ENCODE measurements at regions not wholly inside any gene's neighbourhood (a gene's known extent, or its start where the extent isn't known, plus 50 kb on each side); places are given as distances from the start of the nearest gene placed in this dataset.
A peak's percentile ranks its signal among the peaks of the same experiment; 100 is the strongest.

- ChIA-PET CTCF (no interaction called here), POLR2A (ENCODE audit: unreplicated experiment) (interaction anchor here (0.6 kb wide), 1 partner anchor 210 kb away, joined by 4 read pairs; no protein-coding TSS in a partner anchor)
- no peaks in the 10 kb centered on the region for H3K36me3 ChIP-seq (ENCODE audit: low read depth)
- no peaks in the 10 kb centered on the region for H4K20me1 ChIP-seq (ENCODE audit: insufficient read depth)
- DNase-seq: peak; percentile 47 to 86
- H3F3A ChIP-seq (ENCODE audit: insufficient read depth, low read depth): peaks cover 10% of the 10 kb centered on the region
- H3K4me1 ChIP-seq (replicated peaks; ENCODE audit: insufficient read depth): peaks cover 22% of the 10 kb centered on the region
- H3K9me3 ChIP-seq (ENCODE audit: insufficient read depth, low read depth): no peaks in the 10 kb centered on the region
- no peaks in the 10 kb centered on the region for H3K79me2 ChIP-seq (ENCODE audit: low read depth)
- peak overlapping the region; percentile 24; the same call in 1 of the 2 replicates for H3K4me3 ChIP-seq
- H3K27me3 ChIP-seq (ENCODE audit: insufficient read depth, low read depth): peaks cover 7% of the 10 kb centered on the region; the same call in 1 of the 2 replicates
- TF ChIP-seq CTCF (conservative IDR thresholded peaks at IDR 0.05) (no peak), EZH2 (IDR thresholded peaks at IDR 0.05; ENCODE audit: low read depth) (no peak)
- no peaks in the 10 kb centered on the region for H3K9me2 ChIP-seq (ENCODE audit: insufficient read depth)
- H2AFZ ChIP-seq: no peak overlapping the region
- H3K27ac ChIP-seq: no peak overlapping the region
- intact Hi-C loops (cut with micrococcal nuclease; ENCODE audit: unreplicated experiment): loop anchor here (2.0 to 5.0 kb wide), 3 partner anchors 39 to 158 kb away; no protein-coding TSS in a partner anchor
- BruUV-seq (replicated peaks): no TSS peak
- peak overlapping the region; percentile 63 for H3K4me2 ChIP-seq
Observed at GRCh38 chr12:116659771-116660481, 77.9 kb downstream of the SPRING1 start.

- BruUV-seq (replicated peaks): no TSS peak
- CTCF ChIA-PET: no interaction called here
- POLR2A ChIA-PET (ENCODE audit: unreplicated experiment): interaction anchor here (0.6 kb wide), 1 partner anchor 128 kb away, joined by 3 read pairs; no protein-coding TSS in a partner anchor
Observed at GRCh38 chr12:116657921-116658495, 79.9 kb downstream of the SPRING1 start.

More at GRCh38 chr12:116657921-116658495, 79.9 kb downstream of the SPRING1 start:
- DNase-seq: no peak
- H3K36me3 ChIP-seq (ENCODE audit: low read depth): no peaks in the 10 kb centered on the region
- no peak overlapping the region for H2AFZ ChIP-seq
- no peaks in the 10 kb centered on the region for H3K9me3 ChIP-seq (ENCODE audit: insufficient read depth, low read depth)
- no peaks in the 10 kb centered on the region for H4K20me1 ChIP-seq (ENCODE audit: insufficient read depth)
- H3F3A ChIP-seq (ENCODE audit: insufficient read depth, low read depth): peaks cover 10% of the 10 kb centered on the region
- no peak overlapping the region for H3K27ac ChIP-seq
- peaks cover 22% of the 10 kb centered on the region for H3K4me1 ChIP-seq (replicated peaks; ENCODE audit: insufficient read depth)
- intact Hi-C loops (cut with micrococcal nuclease; ENCODE audit: unreplicated experiment): loop anchor here (5.0 kb wide), 2 partner anchors 56 to 156 kb away; no protein-coding TSS in a partner anchor
- H3K27me3 ChIP-seq (ENCODE audit: insufficient read depth, low read depth): peaks cover 7% of the 10 kb centered on the region; the same call in 1 of the 2 replicates
- no peaks in the 10 kb centered on the region for H3K9me2 ChIP-seq (ENCODE audit: insufficient read depth)
- no peaks in the 10 kb centered on the region for H3K79me2 ChIP-seq (ENCODE audit: low read depth)
- TF ChIP-seq EZH2 (IDR thresholded peaks at IDR 0.05; ENCODE audit: low read depth) (no peak), CTCF (conservative IDR thresholded peaks at IDR 0.05) (no peak)
- H3K4me3 ChIP-seq: no peak overlapping the region
- 0 out of 2 replicates have a peak overlapping the region, but pooled peaks have one; percentile 5 for H3K4me2 ChIP-seq
